ENCODE measurements at regions not wholly inside any gene's neighbourhood (a gene's known extent, or its start where the extent isn't known, plus 50 kb on each side); places are given as distances from the start of the nearest gene placed in this dataset.

GRCh38 chrX:45479835-45480422, 279.3 kb upstream of the DIPK2B start:
- TF ChIP-seq, protein P1, sequence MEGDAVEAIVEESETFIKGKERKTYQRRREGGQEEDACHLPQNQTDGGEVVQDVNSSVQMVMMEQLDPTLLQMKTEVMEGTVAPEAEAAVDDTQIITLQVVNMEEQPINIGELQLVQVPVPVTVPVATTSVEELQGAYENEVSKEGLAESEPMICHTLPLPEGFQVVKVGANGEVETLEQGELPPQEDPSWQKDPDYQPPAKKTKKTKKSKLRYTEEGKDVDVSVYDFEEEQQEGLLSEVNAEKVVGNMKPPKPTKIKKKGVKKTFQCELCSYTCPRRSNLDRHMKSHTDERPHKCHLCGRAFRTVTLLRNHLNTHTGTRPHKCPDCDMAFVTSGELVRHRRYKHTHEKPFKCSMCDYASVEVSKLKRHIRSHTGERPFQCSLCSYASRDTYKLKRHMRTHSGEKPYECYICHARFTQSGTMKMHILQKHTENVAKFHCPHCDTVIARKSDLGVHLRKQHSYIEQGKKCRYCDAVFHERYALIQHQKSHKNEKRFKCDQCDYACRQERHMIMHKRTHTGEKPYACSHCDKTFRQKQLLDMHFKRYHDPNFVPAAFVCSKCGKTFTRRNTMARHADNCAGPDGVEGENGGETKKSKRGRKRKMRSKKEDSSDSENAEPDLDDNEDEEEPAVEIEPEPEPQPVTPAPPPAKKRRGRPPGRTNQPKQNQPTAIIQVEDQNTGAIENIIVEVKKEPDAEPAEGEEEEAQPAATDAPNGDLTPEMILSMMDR (IDR thresholded peaks at IDR 0.05), result no peak
- TF ChIP-seq POLR2AphosphoS5 (IDR thresholded peaks at IDR 0.05; ENCODE audit: insufficient read depth in 1 of 2, low read depth in 1 of 2), result peak in 1 of 2 donors; percentile 25
- TF ChIP-seq POLR2A (IDR thresholded peaks at IDR 0.05), result no peak
